GM10248 (cell line): ENCODE measurements at regions not wholly inside any gene's neighbourhood (a gene's known extent, or its start where the extent isn't known, plus 50 kb on each side); places are given as distances from the start of the nearest gene placed in this dataset.
A peak's percentile ranks its signal among the peaks of the same experiment; 100 is the strongest.

ENCODE experiments used
- CTCF ChIA-PET: fragments of 300-600 bp; sonication (Branson Sonifier 250); formaldehyde crosslinking; extraction: SDS; loops from one replicate; lab custom pipeline; 2021; ENCODE audit warnings: antibody characterized with exemption; lab: Yijun Ruan, JAX
- POLR2A ChIA-PET: fragments of 350-650 bp; sonication (Branson Sonifier 250); formaldehyde crosslinking; extraction: SDS; loops from one replicate; lab custom pipeline; 2020; ENCODE audit warnings: antibody characterized with exemption; lab: Yijun Ruan, JAX
- DNase-seq: peaks from one replicate; pipeline ENCODE4 v3.0.0; 2012; ENCODE audit errors: extremely low spot score
- CTCF ChIP-seq: IDR thresholded peaks from 2 replicates; pipeline ENCODE4 v1.5.1; 2012; ENCODE audit warnings: mild to moderate bottlenecking, low read depth; ENCODE audit errors: extremely low read depth, missing control alignments, control extremely low read depth

DNA sequence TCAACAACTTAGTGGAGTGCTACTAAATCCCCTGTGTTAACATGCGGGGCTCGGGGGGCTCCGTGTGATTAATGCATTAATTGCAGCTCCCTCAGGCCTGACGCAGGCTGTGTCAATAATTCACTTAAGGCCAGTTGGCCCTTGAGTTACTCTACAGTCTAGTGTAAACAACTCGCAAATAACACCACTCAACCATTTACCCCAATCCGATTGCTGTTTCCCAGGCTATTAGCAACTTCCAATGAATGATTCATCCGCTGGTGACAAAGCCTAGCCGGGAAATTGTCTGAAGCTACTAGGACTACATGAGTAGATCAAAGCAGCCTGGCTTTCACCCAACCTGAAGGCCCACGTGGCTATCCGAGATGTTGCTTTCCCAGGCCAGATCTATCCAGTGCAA, 121.3 kb upstream of the SOX14 start:
- CTCF ChIA-PET = no interaction called here
- TF ChIP-seq CTCF = no peak
- POLR2A ChIA-PET = no interaction called here
- DNase-seq = no peak

DNA sequence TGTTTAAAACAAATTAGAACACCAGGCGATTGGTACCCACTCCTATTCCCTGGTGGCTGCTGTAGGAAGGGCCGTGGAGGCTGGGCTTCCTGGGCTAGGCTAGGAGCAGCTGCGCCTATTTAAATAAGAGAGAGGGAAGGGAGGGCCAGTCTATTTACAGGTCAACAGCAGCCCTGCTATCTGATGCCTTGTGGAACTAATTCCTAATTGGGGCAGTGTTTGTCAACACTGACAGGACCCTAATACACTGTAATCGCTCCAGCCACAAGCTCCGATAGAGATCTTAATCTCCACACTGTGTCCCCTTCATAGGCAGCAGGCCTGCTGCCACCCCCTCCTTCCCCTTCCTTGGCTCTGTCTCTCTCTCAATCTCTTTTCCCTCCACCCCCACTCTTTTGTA, 116.9 kb upstream of the SOX14 start:
- ChIA-PET CTCF (no interaction called here), POLR2A (no interaction called here)
- no peak for TF ChIP-seq CTCF
- no peak for DNase-seq

GRCh38 chr3:137669519-137670060, 94.5 kb upstream of the SOX14 start:
- POLR2A ChIA-PET = no interaction called here
- CTCF ChIA-PET = no interaction called here
- no peak for DNase-seq
- no peak for TF ChIP-seq CTCF

- no peak for DNase-seq
- TF ChIP-seq CTCF = no peak
- ChIA-PET CTCF (interaction anchor here (1.4 kb wide), 1 partner anchor 22 kb away, joined by 3 read pairs; no protein-coding TSS in a partner anchor), POLR2A (no interaction called here)
Measured at GRCh38 chr3:137687181-137687879, 76.8 kb upstream of the SOX14 start.

- POLR2A ChIA-PET = no interaction called here
- DNase-seq = peak; percentile 26
- CTCF ChIA-PET = interaction anchor here (1.0 to 3.9 kb wide), 10 partner anchors 9 to 595 kb away, joined by 4 to 31 read pairs (median 7); no protein-coding TSS in a partner anchor
- TF ChIP-seq CTCF = peak; percentile 43
Measured at GRCh38 chr3:137692803-137693431, 71.2 kb upstream of the SOX14 start.

- ChIA-PET POLR2A (no interaction called here), CTCF (interaction anchor here (1.7 to 3.9 kb wide), 6 partner anchors 9 to 584 kb away, joined by 4 to 31 read pairs (median 14); no protein-coding TSS in a partner anchor)
- TF ChIP-seq CTCF = no peak
- DNase-seq = no peak
Measured at GRCh38 chr3:137693791-137694190, 70.3 kb upstream of the SOX14 start.
